ENCODE measurements at regions not wholly inside any gene's neighbourhood (a gene's known extent, or its start where the extent isn't known, plus 50 kb on each side); places are given as distances from the start of the nearest gene placed in this dataset.

DNA sequence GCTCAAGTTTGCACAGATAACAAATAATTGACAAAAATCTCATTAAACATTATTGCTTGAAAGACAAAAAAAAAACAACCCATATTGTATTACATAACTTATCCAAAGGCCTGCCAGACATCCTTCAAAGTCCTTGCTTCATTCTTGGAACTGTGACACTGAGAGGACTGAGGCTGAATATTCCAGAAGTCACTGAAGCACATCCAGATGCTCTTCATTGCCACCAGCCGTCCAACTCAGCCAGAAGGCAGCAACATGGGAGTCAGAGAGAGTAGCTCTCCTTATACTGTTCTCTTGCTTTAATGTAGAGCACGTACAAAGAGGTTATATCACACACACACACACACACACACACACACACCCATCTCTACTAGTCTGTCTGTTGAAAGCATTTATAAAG is 755.0 kb downstream of the LTN1 start:
- Histone ChIP-seq H4K20me1 (ENCODE audit: low read depth, low read length) (no peaks in the 10 kb centered on the region), H2AFZ (ENCODE audit: low read depth, low read length, severe bottlenecking) (no peak overlapping the region), H3K9ac (ENCODE audit: low read length) (no peak overlapping the region), H3K4me3 (ENCODE audit: insufficient read depth, low read length, poor library complexity, severe bottlenecking) (no peak overlapping the region), H3K79me2 (ENCODE audit: insufficient read depth, low read length) (no peaks in the 10 kb centered on the region), H3K4me2 (ENCODE audit: low read depth, low read length, poor library complexity, severe bottlenecking) (no peak overlapping the region), H3K9me3 (ENCODE audit: insufficient read depth, low read length) (no peaks in the 10 kb centered on the region), H3K36me3 (ENCODE audit: low read length) (no peaks in the 10 kb centered on the region), H3F3A (ENCODE audit: insufficient read depth) (no peaks in the 10 kb centered on the region), H3K9me2 (replicated peaks; ENCODE audit: insufficient read depth, low read length) (no peaks in the 10 kb centered on the region), H3K27me3 (ENCODE audit: low read length) (no peaks in the 10 kb centered on the region), H3K27ac (ENCODE audit: low read depth, low read length) (no peak overlapping the region)
- TF ChIP-seq CTCF (IDR thresholded peaks at IDR 0.05; ENCODE audit: insufficient read depth, low read length, poor library complexity, severe bottlenecking) (no peak), EZH2phosphoT487 (conservative IDR thresholded peaks at IDR 0.05; ENCODE audit: low read length) (no peak)

DNA sequence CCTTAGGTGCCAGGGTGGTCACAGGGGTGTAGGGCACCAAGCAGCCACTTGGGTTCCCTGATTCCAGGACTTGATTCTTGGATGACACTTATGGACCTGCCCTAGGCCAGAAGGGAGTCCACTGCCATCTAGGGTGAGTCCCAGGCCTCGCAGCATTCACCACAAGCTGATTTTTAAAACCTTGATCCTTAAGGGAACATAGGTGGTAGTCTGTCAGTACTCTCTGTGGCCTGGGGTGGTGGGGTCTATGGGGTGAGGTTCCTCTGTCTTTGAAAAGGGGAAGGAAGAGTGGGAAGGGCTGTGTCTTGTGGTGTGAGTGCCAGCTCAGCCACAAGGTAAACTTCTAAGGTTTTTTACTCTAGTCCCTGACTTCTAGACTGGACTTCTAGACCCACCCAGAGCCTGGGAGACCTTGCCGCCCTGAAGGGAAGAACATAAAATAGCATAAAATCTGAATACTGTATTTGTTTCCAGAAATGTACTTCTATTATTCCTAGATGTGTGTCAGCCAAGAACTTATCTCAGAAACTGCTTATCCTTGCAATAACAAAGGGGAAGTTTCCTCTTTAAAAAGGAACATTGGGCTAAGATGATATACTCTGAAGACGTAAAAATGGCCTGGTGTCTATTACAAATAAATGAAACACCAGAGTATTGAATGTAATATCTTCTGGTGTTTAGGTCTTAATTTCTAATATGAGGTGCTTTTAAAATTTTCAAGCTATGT is 757.3 kb downstream of the LTN1 start:
- H3K79me2 ChIP-seq (ENCODE audit: insufficient read depth, low read length): no peaks in the 10 kb centered on the region
- no peaks in the 10 kb centered on the region for H3F3A ChIP-seq (ENCODE audit: insufficient read depth)
- H3K4me2 ChIP-seq (ENCODE audit: low read depth, low read length, poor library complexity, severe bottlenecking): no peak overlapping the region

GRCh38 chr21:28234326-28234725 is 758.4 kb downstream of the LTN1 start:
- no peaks in the 10 kb centered on the region for H3F3A ChIP-seq (ENCODE audit: insufficient read depth)
- H3K27me3 ChIP-seq (ENCODE audit: low read length): no peaks in the 10 kb centered on the region
- H3K9ac ChIP-seq (ENCODE audit: low read length): no peak overlapping the region
- H3K27ac ChIP-seq (ENCODE audit: low read depth, low read length): no peak overlapping the region
- no peaks in the 10 kb centered on the region for H3K9me3 ChIP-seq (ENCODE audit: insufficient read depth, low read length)
- H3K4me2 ChIP-seq (ENCODE audit: low read depth, low read length, poor library complexity, severe bottlenecking): no peak overlapping the region
- TF ChIP-seq EZH2phosphoT487 (conservative IDR thresholded peaks at IDR 0.05; ENCODE audit: low read length) (no peak), CTCF (IDR thresholded peaks at IDR 0.05; ENCODE audit: insufficient read depth, low read length, poor library complexity, severe bottlenecking) (no peak)
- no peaks in the 10 kb centered on the region for H3K79me2 ChIP-seq (ENCODE audit: insufficient read depth, low read length)
- H2AFZ ChIP-seq (ENCODE audit: low read depth, low read length, severe bottlenecking): no peak overlapping the region
- no peaks in the 10 kb centered on the region for H4K20me1 ChIP-seq (ENCODE audit: low read depth, low read length)
- H3K9me2 ChIP-seq (replicated peaks; ENCODE audit: insufficient read depth, low read length): no peaks in the 10 kb centered on the region
- no peaks in the 10 kb centered on the region for H3K36me3 ChIP-seq (ENCODE audit: low read length)
- H3K4me3 ChIP-seq (ENCODE audit: insufficient read depth, low read length, poor library complexity, severe bottlenecking): no peak overlapping the region

More for the DNA sequence above, 757.3 kb downstream of the LTN1 start:
- Histone ChIP-seq H3K4me3 (ENCODE audit: insufficient read depth, low read length, poor library complexity, severe bottlenecking) (no peak overlapping the region), H4K20me1 (ENCODE audit: low read depth, low read length) (no peaks in the 10 kb centered on the region), H2AFZ (ENCODE audit: low read depth, low read length, severe bottlenecking) (no peak overlapping the region), H3K9ac (ENCODE audit: low read length) (no peak overlapping the region), H3K9me3 (ENCODE audit: insufficient read depth, low read length) (no peaks in the 10 kb centered on the region), H3K36me3 (ENCODE audit: low read length) (no peaks in the 10 kb centered on the region), H3K9me2 (replicated peaks; ENCODE audit: insufficient read depth, low read length) (no peaks in the 10 kb centered on the region), H3K27ac (ENCODE audit: low read depth, low read length) (no peak overlapping the region), H3K27me3 (ENCODE audit: low read length) (no peaks in the 10 kb centered on the region)
- TF ChIP-seq EZH2phosphoT487 (conservative IDR thresholded peaks at IDR 0.05; ENCODE audit: low read length) (no peak), CTCF (IDR thresholded peaks at IDR 0.05; ENCODE audit: insufficient read depth, low read length, poor library complexity, severe bottlenecking) (no peak)
